GM12878 (cell line): ENCODE measurements at regions not wholly inside any gene's neighbourhood (a gene's known extent, or its start where the extent isn't known, plus 50 kb on each side); places are given as distances from the start of the nearest gene placed in this dataset.

Experiments used
- ATAC-seq: fragments of 200-7000 bp; cut with Tn5 transposase; 3 replicates; pipeline ENCODE4 v1.9.1; 2020; ENCODE audit warnings: mild to moderate bottlenecking, moderate library complexity
- BruUV-seq: library from RNA; stranded (reverse); fragments of 400-500 nt; replicated peaks from 2 replicates; lab custom pipeline; 2021; lab: Mats Ljungman, UMichigan
- CTCF ChIA-PET: fragments of 300-600 bp; sonication (Branson Sonifier 250); formaldehyde crosslinking; extraction: SDS; loops from one replicate; lab custom pipeline; 2021; ENCODE audit warnings: inconsistent platforms; lab: Yijun Ruan, JAX
- POLR2A ChIA-PET: fragments of 350-600 bp; formaldehyde crosslinking; extraction: SDS; loops from one replicate; lab custom pipeline; 2021; ENCODE audit warnings: inconsistent platforms; lab: Charles Lee
- RAD21 ChIA-PET: fragments of 300-600 bp; sonication (Branson Sonifier 250); formaldehyde crosslinking; loops from one replicate; lab custom pipeline; 2023; ENCODE audit warnings: antibody characterized with exemption; ENCODE audit not compliant: unreplicated experiment; lab: Charles Lee
- SMC1A ChIA-PET: fragments of 300-600 bp; sonication (Branson Sonifier 250); formaldehyde crosslinking; loops from one replicate; lab custom pipeline; 2023; ENCODE audit not compliant: unreplicated experiment, uncharacterized antibody; lab: Charles Lee
- DNase-seq: peaks from one replicate; pipeline ENCODE4 v3.0.0-alpha.2; 2011; ENCODE audit warnings: low read depth, low spot score
- FAIRE-seq: peaks from 3 replicates; lab custom pipeline; 2011; peaks lifted over from hg19 to GRCh38; lab: Jason Lieb, UNC
- H2AFZ ChIP-seq: 2 replicates; pipeline ENCODE4 v1.6.0; 2011; ENCODE audit warnings: low read depth, low read length, control low read depth; ENCODE audit not compliant: control insufficient read depth
- H3K27ac ChIP-seq: 2 replicates; pipeline ENCODE4 v1.5.1; 2011; ENCODE audit warnings: control low read depth; ENCODE audit not compliant: control insufficient read depth, insufficient read depth
- H3K27me3 ChIP-seq, 2 experiments: replicated peaks in 1 of 2; 2 replicates each; pipeline versions ENCODE4 v1.6.0 to v1.6.1; 2011; ENCODE audit warnings: low read length in 1 of 2; ENCODE audit not compliant: control insufficient read depth in 2 of 2, insufficient read depth in 2 of 2
- H3K36me3 ChIP-seq, 2 experiments: 2 replicates each; pipeline ENCODE4 v1.5.1; 2011; ENCODE audit warnings: low read length in 1 of 2; ENCODE audit not compliant: control insufficient read depth in 2 of 2, insufficient read depth in 2 of 2
- H3K4me1 ChIP-seq: 2 replicates; pipeline ENCODE4 v1.6.1; 2011; ENCODE audit warnings: mild to moderate bottlenecking, low read length, moderate library complexity, mixed read lengths; ENCODE audit not compliant: control insufficient read depth, insufficient read depth
- H3K4me2 ChIP-seq: 2 replicates; pipeline ENCODE4 v1.6.0; 2011; ENCODE audit warnings: control low read depth; ENCODE audit not compliant: control insufficient read depth, insufficient read depth
- H3K4me3 ChIP-seq: fragments of 200-600 bp; sonication (generic); 2 replicates; pipeline ENCODE4 v1.5.1; 2016
- H3K79me2 ChIP-seq: 2 replicates; pipeline ENCODE4 v1.6.0; 2011; ENCODE audit warnings: low read length; ENCODE audit not compliant: control insufficient read depth, insufficient read depth
- H3K9ac ChIP-seq: 2 replicates; pipeline ENCODE4 v1.8.0; 2011; ENCODE audit warnings: low read length, control low read depth, mixed read lengths; ENCODE audit not compliant: control insufficient read depth, insufficient read depth
- H3K9me3 ChIP-seq: replicated peaks from 3 replicates; pipeline ENCODE4 v1.5.1; 2011; ENCODE audit warnings: mild to moderate bottlenecking, low read length; ENCODE audit not compliant: control insufficient read depth, insufficient read depth
- H4K20me1 ChIP-seq: 2 replicates; pipeline ENCODE4 v1.6.0; 2011; ENCODE audit not compliant: control insufficient read depth, insufficient read depth
- ATF2 ChIP-seq: IDR thresholded peaks from 2 replicates; pipeline ENCODE4 v1.6.1; 2012; ENCODE audit warnings: low read length, inconsistent platforms
- BCL3 ChIP-seq: IDR thresholded peaks from 2 replicates; pipeline ENCODE4 v1.6.1; 2011; ENCODE audit warnings: borderline replicate concordance, low read depth, mild to moderate bottlenecking, moderate library complexity, low read length; ENCODE audit not compliant: insufficient read depth, poor library complexity, severe bottlenecking
- CEBPB ChIP-seq, 2 experiments: fragments of 150-350 bp in 1 of 2; IDR thresholded peaks; 2 replicates each; pipeline ENCODE4 v1.6.1; 2012 to 2014; ENCODE audit warnings: low read depth in 2 of 2, low read length in 2 of 2, borderline replicate concordance in 1 of 2, inconsistent platforms in 1 of 2
- CHD4 ChIP-seq: fragments of 200-600 bp; sonication (generic); IDR thresholded peaks from 2 replicates; pipeline ENCODE4 v1.6.1; 2016; ENCODE audit warnings: mild to moderate bottlenecking
- EP300 ChIP-seq, 2 experiments: fragments of 150-350 bp in 1 of 2; IDR thresholded peaks; 2 replicates each; pipeline ENCODE4 v1.6.1; 2011 to 2012; ENCODE audit warnings: low read depth in 2 of 2, low read length in 2 of 2, borderline replicate concordance in 1 of 2, improper control_type of control experiment in 1 of 2, inconsistent platforms in 1 of 2; ENCODE audit not compliant: control insufficient read depth in 1 of 2
- HCFC1 ChIP-seq: fragments of 150-350 bp; IDR thresholded peaks from 2 replicates; pipeline ENCODE4 v1.6.1; 2014; ENCODE audit warnings: low read length
- IRF5 ChIP-seq: fragments of 450-650 bp; IDR thresholded peaks from 2 replicates; pipeline ENCODE4 v1.6.1; 2017; ENCODE audit warnings: borderline replicate concordance
- MEF2B ChIP-seq: fragments of 450-650 bp; IDR thresholded peaks from 2 replicates; pipeline ENCODE4 v1.6.1; 2018; ENCODE audit warnings: mild to moderate bottlenecking, moderate library complexity; ENCODE audit not compliant: partially characterized antibody, poor library complexity, severe bottlenecking
- NFIC ChIP-seq: IDR thresholded peaks from 2 replicates; pipeline ENCODE4 v1.6.1; 2012; ENCODE audit warnings: low read depth, mild to moderate bottlenecking, inconsistent platforms, low read length, moderate library complexity
- NR2F1 ChIP-seq: fragments of 450-650 bp; conservative IDR thresholded peaks from 2 replicates; pipeline ENCODE4 v1.6.1; 2017; ENCODE audit warnings: mild to moderate bottlenecking
- SMC3 ChIP-seq: IDR thresholded peaks from 2 replicates; pipeline ENCODE4 v1.6.1; 2011; ENCODE audit warnings: low read length, improper control_type of control experiment, borderline replicate concordance
- STAT3 ChIP-seq: IDR thresholded peaks from 2 replicates; pipeline ENCODE4 v1.6.1; 2011; ENCODE audit warnings: low read depth, low read length, improper control_type of control experiment
- TARDBP ChIP-seq: IDR thresholded peaks from 2 replicates; pipeline ENCODE4 v1.6.1; 2016; ENCODE audit warnings: borderline replicate concordance
- TBL1XR1 ChIP-seq: IDR thresholded peaks from 2 replicates; pipeline ENCODE4 v1.6.1; 2012; ENCODE audit warnings: low read depth, low read length, improper control_type of control experiment
- WRNIP1 ChIP-seq: IDR thresholded peaks from 2 replicates; pipeline ENCODE4 v1.6.1; 2011; ENCODE audit warnings: low read depth, low read length, improper control_type of control experiment, borderline replicate concordance
- YY1 ChIP-seq: IDR thresholded peaks from 2 replicates; pipeline ENCODE4 v1.6.1; 2011; ENCODE audit warnings: low read depth, mild to moderate bottlenecking, low read length
- ZNF687 ChIP-seq: fragments of 450-650 bp; IDR thresholded peaks from 2 replicates; pipeline ENCODE4 v1.6.1; 2017; ENCODE audit warnings: mild to moderate bottlenecking, moderate library complexity
- in situ Hi-C: fragments of 300-500 bp; cut with MboI; formaldehyde crosslinking; loops from 9 replicates; pipeline ENCODE4 v1.14.3; 2018; ENCODE audit warnings: mixed read lengths
- intact Hi-C: fragments of 100-400 bp; cut with micrococcal nuclease; formaldehyde crosslinking; loops from one replicate; pipeline ENCODE4 v1.14.2; 2022; ENCODE audit not compliant: unreplicated experiment

- Histone ChIP-seq H2AFZ (no peak overlapping the region), H3K9ac (no peak overlapping the region), H3K4me3 (no peak overlapping the region), H3K4me1 (no peaks in the 10 kb centered on the region), H3K36me3 (no peaks in the 10 kb centered on the region), H4K20me1 (no peaks in the 10 kb centered on the region), H3K27ac (no peak overlapping the region), H3K9me3 (no peaks in the 10 kb centered on the region), H3K27me3 (no peaks in the 10 kb centered on the region), H3K79me2 (no peaks in the 10 kb centered on the region), H3K4me2 (no peak overlapping the region)
- FAIRE-seq: no peak
- intact Hi-C loops: no loop called here
- no TSS peak for BruUV-seq
- no peak for DNase-seq
- ChIA-PET CTCF (no interaction called here), POLR2A (no interaction called here), SMC1A (no interaction called here), RAD21 (no interaction called here)
- no peak for ATAC-seq
- in situ Hi-C loops: no loop called here
- TF ChIP-seq ZNF687 (no peak), WRNIP1 (no peak), ATF2 (no peak), TBL1XR1 (no peak), IRF5 (no peak), MEF2B (no peak), CHD4 (no peak), STAT3 (no peak), NR2F1 (no peak), YY1 (no peak), TARDBP (no peak), EP300 (IDR thresholded peaks at IDR 0.05; ENCODE audit: borderline replicate concordance in 1 of 2, control insufficient read depth in 1 of 2, low read depth in 2 of 2, low read length in 2 of 2) (no peak), HCFC1 (no peak), BCL3 (no peak), NFIC (no peak), SMC3 (no peak), CEBPB (IDR thresholded peaks at IDR 0.05; ENCODE audit: borderline replicate concordance in 1 of 2, low read depth in 2 of 2, low read length in 2 of 2) (no peak)
These were observed 409.2 kb upstream of the DPP6 start for GRCh38 chr7:153642989-153643388.
